Fibroblast of the aortic adventitia (primary cell): ENCODE measurements at regions not wholly inside any gene's neighbourhood (a gene's known extent, or its start where the extent isn't known, plus 50 kb on each side); places are given as distances from the start of the nearest gene placed in this dataset.
A peak's percentile ranks its signal among the peaks of the same experiment; 100 is the strongest.
"Not testable (repeated sequence)": the region's sequence is repeated elsewhere in the genome, so short reads cannot be mapped to it uniquely, and the experiment has no call there.

Source experiments
- DNase-seq: peaks from one replicate; pipeline ENCODE4 v3.0.0-alpha.2; 2010; ENCODE audit warnings: low read depth
- H3K4me3 ChIP-seq: 2 replicates; pipeline ENCODE4 v1.5.1; 2011; ENCODE audit warnings: low read depth, mild to moderate bottlenecking, control low read depth, low read length, moderate library complexity
- CTCF ChIP-seq: IDR thresholded peaks from 2 replicates; pipeline ENCODE4 v1.5.1; 2011; ENCODE audit warnings: mild to moderate bottlenecking, low read length, control low read depth, inconsistent platforms; ENCODE audit not compliant: insufficient read depth

- no peak overlapping the region for H3K4me3 ChIP-seq
- no peak for TF ChIP-seq CTCF
- DNase-seq = no peak
These were observed 397.7 kb downstream of the RPS6KC1 start for GRCh38 chr1:213448776-213449175.

- no peak for DNase-seq
- TF ChIP-seq CTCF = no peak
- no peak overlapping the region for H3K4me3 ChIP-seq
These were observed 401.5 kb downstream of the RPS6KC1 start for GRCh38 chr1:213452501-213452900.

GRCh38 chr1:213457186-213457585 lies 406.1 kb downstream of the RPS6KC1 start:
- H3K4me3 ChIP-seq = no peak overlapping the region
- TF ChIP-seq CTCF = no peak
- DNase-seq = peak; percentile 7

- TF ChIP-seq CTCF = no peak
- peak; percentile 4 for DNase-seq
- H3K4me3 ChIP-seq = no peak overlapping the region
These were observed 406.7 kb downstream of the RPS6KC1 start for GRCh38 chr1:213457733-213458132.

GRCh38 chr1:213462374-213462773 lies 411.3 kb downstream of the RPS6KC1 start:
- not testable (repeated sequence) for DNase-seq

GRCh38 chr1:213464786-213465460 lies 413.9 kb downstream of the RPS6KC1 start:
- DNase-seq = no peak
- no peak for TF ChIP-seq CTCF
- no peak overlapping the region for H3K4me3 ChIP-seq

More at GRCh38 chr1:213462374-213462773, 411.3 kb downstream of the RPS6KC1 start:
- not testable (repeated sequence) for H3K4me3 ChIP-seq

GRCh38 chr1:213466541-213466940 lies 415.5 kb downstream of the RPS6KC1 start:
- H3K4me3 ChIP-seq = no peak overlapping the region
- DNase-seq = no peak
- TF ChIP-seq CTCF = no peak
